GM18502 (cell line): ENCODE measurements at regions not wholly inside any gene's neighbourhood (a gene's known extent, or its start where the extent isn't known, plus 50 kb on each side); places are given as distances from the start of the nearest gene placed in this dataset.

Experiments used
- ATAC-seq: cut with Tn5 transposase; IDR thresholded peaks from one replicate; pipeline ENCODE4 v1.9.1; 2021; ENCODE audit warnings: mild to moderate bottlenecking; ENCODE audit not compliant: unreplicated experiment, poor library complexity

DNA sequence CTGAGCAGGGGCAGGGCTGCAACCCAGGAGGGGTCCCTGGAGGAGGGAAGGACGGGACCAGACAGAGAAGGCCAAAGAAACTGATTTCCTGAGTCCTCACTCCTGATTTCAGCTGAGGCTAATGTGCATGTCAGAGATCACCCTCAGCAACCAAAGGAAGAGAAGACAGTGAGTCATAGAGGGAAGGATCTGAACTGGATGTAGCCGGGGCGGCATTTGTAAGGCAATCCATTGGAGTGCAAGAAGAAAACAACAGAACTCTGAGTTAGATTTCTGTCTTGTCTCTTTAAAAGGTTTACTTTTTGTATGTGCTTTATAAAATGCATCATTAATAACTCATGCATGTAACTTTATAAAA lies 105.3 kb upstream of the AGBL1 start:
- no peak for ATAC-seq

GRCh38 chr15:85974742-85975141 lies 104.9 kb upstream of the AGBL1 start:
- ATAC-seq: no peak

- no peak for ATAC-seq
Observed at GRCh38 chr15:85976102-85976501, 103.6 kb upstream of the AGBL1 start.

DNA sequence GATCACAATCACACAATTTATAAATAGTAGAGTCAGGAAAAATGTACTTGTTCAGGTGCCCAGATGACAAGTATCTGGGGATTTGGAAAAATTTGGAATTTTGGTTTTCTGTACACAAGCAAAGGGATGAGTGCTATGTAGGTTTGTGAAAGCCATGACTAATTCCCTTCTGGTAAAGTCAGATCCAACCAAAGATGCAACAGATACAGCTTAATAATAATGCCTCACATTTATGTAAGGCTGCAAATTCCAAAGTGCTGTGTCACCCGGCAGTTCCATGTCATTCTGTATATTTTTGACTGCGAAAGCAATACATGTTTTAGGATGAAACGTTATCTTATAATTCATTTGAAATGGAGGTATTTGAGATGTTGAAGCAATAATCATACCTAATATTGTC lies 102.7 kb upstream of the AGBL1 start:
- ATAC-seq: no peak

DNA sequence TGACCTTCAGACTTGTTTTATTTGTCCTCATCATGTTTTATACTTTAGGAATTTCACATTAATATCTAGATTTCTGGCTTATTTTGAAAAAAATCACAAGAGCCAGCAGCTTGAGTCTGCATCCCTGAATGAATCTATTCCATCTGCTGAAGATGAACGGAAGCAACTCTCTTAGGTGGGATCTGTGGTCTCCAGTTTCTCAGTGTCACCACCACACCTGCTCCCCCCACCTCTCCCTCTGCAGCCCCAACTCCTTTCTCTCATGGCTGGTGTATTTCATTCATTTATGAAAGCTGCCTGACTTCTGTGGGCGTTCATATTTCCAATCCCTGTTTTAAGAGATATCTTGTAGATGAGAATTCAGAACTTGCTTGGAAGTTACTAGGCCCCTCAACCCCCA lies 102.1 kb upstream of the AGBL1 start:
- no peak for ATAC-seq

DNA sequence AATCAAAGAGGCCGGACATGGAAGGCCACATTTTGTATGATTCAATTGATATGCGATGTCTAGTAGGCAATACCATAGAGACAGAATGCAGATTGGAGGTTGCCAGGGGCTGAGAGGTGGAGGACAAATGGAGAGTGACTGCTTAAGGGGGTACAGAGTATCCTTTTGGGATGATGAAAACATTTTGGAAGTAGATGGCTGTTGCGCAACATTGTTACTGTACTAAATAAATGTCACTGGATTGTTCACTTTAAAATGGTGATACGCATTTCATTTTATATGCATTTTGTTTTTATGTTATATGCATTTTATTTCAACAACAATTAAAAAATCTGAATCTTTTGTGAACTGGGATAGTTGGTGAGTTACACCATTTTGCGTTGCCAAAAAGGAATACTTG lies 99.7 kb upstream of the AGBL1 start:
- ATAC-seq: no peak

DNA sequence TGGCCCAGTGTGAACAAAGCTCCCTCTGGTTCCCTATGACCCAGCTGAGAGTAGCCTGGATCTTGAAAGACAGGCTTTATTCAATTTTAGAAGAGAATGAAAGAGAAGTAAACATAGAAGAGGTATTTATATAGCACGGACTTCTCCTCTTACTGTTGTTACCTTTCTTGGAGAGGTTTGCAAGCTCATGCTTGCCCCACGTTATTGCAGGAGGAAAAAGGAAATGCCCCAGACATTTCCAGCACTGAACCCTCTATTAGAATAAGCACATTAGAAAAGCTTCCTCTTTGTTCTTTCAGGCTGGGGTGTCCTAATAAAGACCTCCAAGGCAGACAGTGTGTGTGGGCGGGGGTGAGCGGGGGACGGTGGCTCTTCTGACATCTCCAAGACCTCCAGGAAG lies 98.7 kb upstream of the AGBL1 start:
- ATAC-seq: no peak

DNA sequence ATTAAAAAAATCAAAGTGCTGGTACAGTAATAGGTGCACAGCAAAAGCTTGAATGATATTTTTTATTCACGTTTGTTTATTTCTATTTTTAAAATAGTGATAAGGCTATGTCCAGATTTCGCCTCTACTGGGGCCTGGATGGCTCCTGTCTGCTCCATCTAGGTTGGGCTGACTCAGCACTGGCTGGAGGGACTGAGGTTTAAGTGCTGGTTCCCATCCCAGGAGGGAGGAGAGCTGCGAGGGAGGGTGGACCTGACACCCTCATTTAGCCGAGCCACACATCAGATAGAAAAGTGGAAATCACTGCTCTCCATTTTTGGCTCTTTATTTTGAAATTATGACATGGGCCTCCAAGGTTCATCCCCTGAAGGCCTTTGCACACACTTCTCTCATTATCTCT lies 95.4 kb upstream of the AGBL1 start:
- no peak for ATAC-seq

- ATAC-seq: no peak
Observed at GRCh38 chr15:85986116-85986515, 93.6 kb upstream of the AGBL1 start.

DNA sequence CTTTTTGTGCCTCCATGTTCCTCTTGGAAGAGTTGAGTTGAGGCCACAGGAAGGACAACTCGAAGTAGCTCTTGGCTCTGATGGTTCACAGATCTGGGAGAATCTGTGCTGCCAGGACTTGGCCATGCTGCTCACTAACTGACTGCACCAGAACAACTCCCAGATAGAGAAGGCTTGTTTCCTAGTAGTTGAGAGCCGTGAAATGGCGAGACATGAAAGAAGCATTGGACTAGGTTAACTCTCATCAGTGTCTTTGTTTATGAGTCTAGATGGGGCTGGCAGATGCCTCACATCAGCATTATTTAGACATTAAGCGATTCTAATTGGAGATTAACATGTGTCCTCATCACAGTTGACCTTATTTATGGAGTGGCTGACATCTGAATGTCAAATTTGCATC lies 92.9 kb upstream of the AGBL1 start:
- ATAC-seq: no peak

DNA sequence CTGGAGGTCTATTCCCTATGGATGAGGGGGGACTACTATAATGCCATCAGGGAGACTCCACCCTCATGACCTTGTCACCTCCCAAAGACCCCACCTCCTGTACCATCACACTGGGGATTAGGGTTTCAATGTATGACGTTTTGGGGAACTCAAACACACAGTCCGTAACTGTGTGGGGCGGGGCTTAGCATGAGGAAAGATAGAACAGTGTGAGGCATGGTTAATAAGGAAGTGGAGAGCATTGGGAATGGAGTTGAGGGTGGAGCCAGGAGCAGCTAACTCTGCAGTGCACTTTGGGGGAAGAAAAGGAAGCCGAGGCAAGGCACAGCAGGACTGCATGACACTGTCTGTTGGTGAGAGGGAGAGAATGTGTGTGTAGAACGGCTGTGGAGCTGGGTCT lies 90.9 kb upstream of the AGBL1 start:
- no peak for ATAC-seq

DNA sequence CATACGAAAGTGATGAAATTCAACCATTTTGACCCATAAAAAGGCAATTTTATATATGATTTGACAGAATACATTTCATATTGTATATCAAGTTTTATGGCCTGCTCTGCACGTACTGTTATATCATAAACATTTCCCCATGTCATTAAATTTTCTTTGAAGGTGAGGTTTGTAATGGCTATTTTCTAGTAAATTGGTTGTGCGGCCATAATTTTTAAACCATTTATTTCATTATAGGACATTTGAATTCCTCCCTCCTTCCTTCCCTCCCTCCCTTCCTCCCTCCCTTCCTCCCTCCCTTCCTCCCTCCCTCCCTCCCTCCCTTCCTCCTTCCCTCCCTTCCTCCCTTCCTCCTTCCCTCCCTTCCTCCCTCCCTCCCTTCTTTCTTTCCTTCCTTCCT lies 87.4 kb upstream of the AGBL1 start:
- no peak for ATAC-seq

DNA sequence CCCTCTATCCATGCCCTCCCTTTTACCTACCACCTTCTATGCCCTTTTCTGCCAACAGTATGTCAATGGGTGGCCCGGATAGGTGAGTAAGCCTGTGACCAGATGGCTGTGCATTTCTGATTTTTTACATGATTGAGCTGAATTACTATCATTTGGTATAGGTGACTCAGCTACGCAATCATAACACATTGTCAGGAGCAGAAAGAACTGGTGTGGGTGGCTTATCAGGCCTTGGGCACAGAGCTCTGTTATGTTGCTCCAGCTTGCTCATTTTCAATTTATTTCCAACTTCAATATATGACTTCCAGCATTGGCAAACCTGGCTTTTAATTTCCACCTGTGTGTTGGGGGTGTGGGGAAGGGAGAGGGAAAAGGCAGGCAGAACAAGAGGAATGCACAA lies 86.6 kb upstream of the AGBL1 start:
- ATAC-seq: no peak

GRCh38 chr15:85997618-85998017 lies 82.1 kb upstream of the AGBL1 start:
- no peak for ATAC-seq

- no peak for ATAC-seq
Observed at GRCh38 chr15:85999658-86000057, 80.0 kb upstream of the AGBL1 start.

- no peak for ATAC-seq
Observed at GRCh38 chr15:86001200-86001599, 78.5 kb upstream of the AGBL1 start.

- no peak for ATAC-seq
Observed at GRCh38 chr15:86002444-86002843, 77.2 kb upstream of the AGBL1 start.

DNA sequence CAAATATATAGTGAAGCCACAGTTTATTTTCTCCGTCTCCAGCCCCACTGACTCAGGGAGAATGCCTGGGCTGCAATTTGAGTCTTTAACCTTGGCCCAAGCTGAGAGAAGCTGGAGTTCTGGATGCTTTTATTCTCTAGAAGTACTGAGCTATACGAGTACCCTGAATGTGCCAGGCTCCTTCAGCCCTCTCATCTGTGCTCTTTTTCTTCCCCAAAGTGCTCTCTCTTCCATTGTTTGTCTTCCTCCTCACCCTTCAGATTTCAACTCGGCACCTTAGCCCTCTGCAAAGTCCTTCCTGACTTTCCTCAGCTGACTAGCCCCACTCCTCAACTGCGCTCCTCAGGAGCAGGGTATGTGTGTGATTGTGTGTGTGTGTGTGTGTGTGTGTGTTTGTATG lies 75.6 kb upstream of the AGBL1 start:
- no peak for ATAC-seq

DNA sequence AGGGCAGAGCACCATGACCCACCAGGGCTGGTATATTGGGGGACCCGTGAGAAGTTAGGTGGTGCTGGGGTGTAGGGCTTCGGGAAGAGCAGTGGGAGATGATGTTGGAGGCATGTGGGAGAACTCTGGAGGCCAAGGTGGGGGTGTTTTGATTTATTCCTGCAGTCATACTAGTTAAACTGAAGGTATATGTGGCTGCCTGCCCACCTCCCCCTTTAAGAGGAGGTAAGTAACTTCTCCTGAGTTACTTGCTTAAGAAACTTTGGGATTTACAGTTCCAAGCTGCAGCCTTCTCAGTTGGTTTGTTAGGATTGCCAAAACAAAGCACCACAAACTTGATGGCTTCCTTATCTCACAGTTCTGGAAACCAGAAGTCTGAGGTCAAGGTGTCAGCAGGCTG lies 73.1 kb upstream of the AGBL1 start:
- ATAC-seq: no peak

- no peak for ATAC-seq
Observed at GRCh38 chr15:86009727-86010126, 69.9 kb upstream of the AGBL1 start.

- ATAC-seq: no peak
Observed at GRCh38 chr15:86010398-86010797, 69.3 kb upstream of the AGBL1 start.

DNA sequence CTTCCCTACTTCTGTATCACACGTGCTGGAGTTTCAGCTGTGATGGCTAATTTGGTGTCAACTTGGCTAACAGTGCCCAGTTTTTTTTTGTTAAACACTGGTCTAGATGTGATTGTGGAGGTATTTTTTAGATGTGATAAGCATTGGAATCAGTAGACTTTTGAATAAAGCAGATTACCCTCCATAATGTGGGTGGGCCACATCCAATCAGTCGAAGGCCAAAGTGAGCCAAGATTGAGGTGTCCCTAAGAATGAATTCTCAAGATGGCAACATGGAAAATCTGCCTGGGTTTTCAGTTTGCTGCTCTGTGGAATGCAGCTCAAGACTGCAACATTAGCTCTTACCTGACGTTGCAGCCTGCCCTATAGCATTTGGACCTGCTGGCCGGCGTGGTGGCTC lies 68.8 kb upstream of the AGBL1 start:
- no peak for ATAC-seq

DNA sequence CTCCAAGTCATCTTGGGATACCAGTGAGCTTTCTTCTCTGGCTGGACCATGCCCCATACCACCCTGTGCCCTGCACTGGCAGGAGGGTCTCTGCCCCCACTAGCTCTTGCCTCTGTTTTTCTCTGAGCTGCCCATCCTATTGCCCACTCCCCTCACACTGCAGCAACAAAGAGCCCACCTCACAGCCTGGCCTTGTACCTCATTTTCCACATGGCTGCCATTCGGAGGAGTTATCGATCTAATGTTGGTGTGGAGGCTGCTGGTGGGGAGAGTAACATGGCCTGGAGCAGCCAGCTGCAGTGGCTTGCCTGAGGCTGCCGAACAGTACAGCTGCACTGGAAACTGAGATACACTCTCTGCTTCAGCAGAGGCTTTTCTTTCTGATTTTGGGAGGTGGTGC lies 65.7 kb upstream of the AGBL1 start:
- no peak for ATAC-seq

DNA sequence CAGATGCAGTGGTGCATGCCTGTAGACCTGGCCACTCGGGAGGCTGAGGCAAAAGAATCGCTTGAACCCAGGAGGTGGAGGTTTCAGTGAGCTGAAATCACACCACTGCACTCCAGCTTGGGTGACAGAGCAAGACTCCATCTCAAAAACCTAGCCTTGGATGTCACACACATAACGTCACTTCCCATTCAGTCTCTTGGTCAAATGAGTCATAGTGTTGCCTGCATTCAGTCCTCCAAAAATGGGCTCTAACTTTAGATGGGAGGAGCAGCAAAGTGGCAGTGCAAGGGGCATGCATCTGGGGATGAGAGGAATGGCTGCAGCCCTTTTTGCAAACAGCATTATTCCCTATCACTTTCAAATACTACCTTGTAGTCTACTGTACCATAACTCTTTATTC lies 62.9 kb upstream of the AGBL1 start:
- no peak for ATAC-seq
